RWPE2 (cell line): ENCODE measurements at regions not wholly inside any gene's neighbourhood (a gene's known extent, or its start where the extent isn't known, plus 50 kb on each side); places are given as distances from the start of the nearest gene placed in this dataset.

Experiments
- ATAC-seq: fragments of 200-7000 bp; cut with Tn5 transposase; 3 replicates; pipeline ENCODE4 v1.9.1; 2021; ENCODE audit warnings: low read depth
- DNase-seq: peaks from one replicate; pipeline ENCODE4 v3.0.0-alpha.2; 2020; ENCODE audit warnings: low spot score
- H3K27ac ChIP-seq: fragments of 450-650 bp; 2 replicates; pipeline ENCODE4 v1.5.1; 2017; ENCODE audit warnings: mild to moderate bottlenecking; ENCODE audit not compliant: poor library complexity, severe bottlenecking
- H3K27me3 ChIP-seq: fragments of 250-450 bp; sonication (Bioruptor Pico); 2 replicates; pipeline ENCODE4 v1.5.1; 2021; ENCODE audit warnings: mild to moderate bottlenecking, moderate library complexity; ENCODE audit not compliant: insufficient read depth, poor library complexity, severe bottlenecking
- H3K36me3 ChIP-seq: fragments of 250-450 bp; sonication (Bioruptor Pico); 2 replicates; pipeline ENCODE4 v1.5.1; 2020; ENCODE audit warnings: low read depth, mild to moderate bottlenecking, moderate library complexity
- H3K4me1 ChIP-seq: fragments of 250-450 bp; sonication (Bioruptor Pico); 2 replicates; pipeline ENCODE4 v1.5.1; 2021; ENCODE audit warnings: mild to moderate bottlenecking, moderate library complexity; ENCODE audit not compliant: insufficient read depth, poor library complexity, severe bottlenecking
- H3K4me3 ChIP-seq: fragments of 250-450 bp; sonication (Bioruptor Pico); 2 replicates; pipeline ENCODE4 v1.5.1; 2021; ENCODE audit warnings: mild to moderate bottlenecking, moderate library complexity; ENCODE audit not compliant: severe bottlenecking
- H3K9me3 ChIP-seq: fragments of 250-450 bp; sonication (Bioruptor Pico); 2 replicates; pipeline ENCODE4 v1.5.1; 2021; ENCODE audit warnings: mild to moderate bottlenecking, moderate library complexity; ENCODE audit not compliant: severe bottlenecking
- CTCF ChIP-seq: fragments of 450-650 bp; IDR thresholded peaks from one replicate; pipeline ENCODE4 v1.5.1; 2017; ENCODE audit warnings: mild to moderate bottlenecking, moderate library complexity; ENCODE audit not compliant: poor library complexity, severe bottlenecking

- no peak for TF ChIP-seq CTCF
- no peak overlapping the region for H3K27ac ChIP-seq
- no peak overlapping the region for H3K4me3 ChIP-seq
- no peaks in the 10 kb centered on the region for H3K9me3 ChIP-seq
- H3K4me1 ChIP-seq, result no peaks in the 10 kb centered on the region
- H3K36me3 ChIP-seq, result no peaks in the 10 kb centered on the region
- DNase-seq, result no peak
- no peak for ATAC-seq
- no peaks in the 10 kb centered on the region for H3K27me3 ChIP-seq
Observed at GRCh38 chr2:62593825-62594224, 87.8 kb upstream of the TMEM17 start.

GRCh38 chr2:62591491-62591890, 85.5 kb upstream of the TMEM17 start:
- Histone ChIP-seq H3K27me3 (no peaks in the 10 kb centered on the region), H3K27ac (no peak overlapping the region), H3K36me3 (no peaks in the 10 kb centered on the region), H3K9me3 (no peaks in the 10 kb centered on the region), H3K4me1 (no peaks in the 10 kb centered on the region), H3K4me3 (no peak overlapping the region)
- TF ChIP-seq CTCF, result no peak
- DNase-seq (no peak), ATAC-seq (no peak)

GRCh38 chr2:62589691-62590356, 83.8 kb upstream of the TMEM17 start:
- Histone ChIP-seq H3K36me3 (no peaks in the 10 kb centered on the region), H3K9me3 (no peaks in the 10 kb centered on the region), H3K27ac (no peak overlapping the region), H3K4me1 (no peaks in the 10 kb centered on the region), H3K4me3 (no peak overlapping the region), H3K27me3 (no peaks in the 10 kb centered on the region)
- ATAC-seq, result no peak
- TF ChIP-seq CTCF, result no peak
- DNase-seq, result no peak

- DNase-seq, result no peak
- H3K27me3 ChIP-seq, result no peaks in the 10 kb centered on the region
- H3K27ac ChIP-seq, result no peak overlapping the region
- no peaks in the 10 kb centered on the region for H3K4me1 ChIP-seq
- no peak for ATAC-seq
- no peaks in the 10 kb centered on the region for H3K9me3 ChIP-seq
- H3K4me3 ChIP-seq, result no peak overlapping the region
- H3K36me3 ChIP-seq, result no peaks in the 10 kb centered on the region
- no peak for TF ChIP-seq CTCF
Observed at GRCh38 chr2:62587592-62587991, 81.6 kb upstream of the TMEM17 start.

- Histone ChIP-seq H3K27ac (no peak overlapping the region), H3K4me3 (no peak overlapping the region), H3K36me3 (no peaks in the 10 kb centered on the region), H3K27me3 (no peaks in the 10 kb centered on the region), H3K4me1 (no peaks in the 10 kb centered on the region), H3K9me3 (no peaks in the 10 kb centered on the region)
- no peak for ATAC-seq
- no peak for DNase-seq
- no peak for TF ChIP-seq CTCF
Observed at GRCh38 chr2:62586981-62587380, 81.0 kb upstream of the TMEM17 start.
